ENCODE measurements at regions not wholly inside any gene's neighbourhood (a gene's known extent, or its start where the extent isn't known, plus 50 kb on each side); places are given as distances from the start of the nearest gene placed in this dataset.

- TF ChIP-seq CTCF (IDR thresholded peaks at IDR 0.05) (no peak), POLR2A (IDR thresholded peaks at IDR 0.05) (no peak)
Observed at GRCh38 chr10:9848981-9849380, 1168.7 kb upstream of the CELF2 start.

All from esophagus squamous epithelium (tissue), 4 donors.